ENCODE measurements at regions not wholly inside any gene's neighbourhood (a gene's known extent, or its start where the extent isn't known, plus 50 kb on each side); places are given as distances from the start of the nearest gene placed in this dataset.

DNA sequence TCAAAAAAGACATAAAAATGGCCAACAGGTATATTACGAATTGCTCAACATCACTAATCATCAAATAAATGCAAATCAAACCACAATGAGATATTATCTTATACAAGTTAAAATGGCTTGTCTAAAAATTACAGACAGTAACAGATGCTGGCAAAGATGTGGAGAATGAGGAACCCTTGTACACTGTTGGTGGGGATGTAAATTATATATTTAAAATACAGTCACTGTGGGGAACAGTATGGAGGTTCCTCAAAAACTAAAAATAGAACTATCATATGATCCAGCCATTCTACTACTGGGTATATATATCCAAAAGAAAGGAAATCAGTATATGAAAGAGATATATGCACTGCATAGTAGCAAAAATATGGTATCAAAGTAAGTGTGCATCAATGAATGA, 1037.2 kb upstream of the B3GALT2 start:
- Histone ChIP-seq H2BK120ac (ENCODE audit: insufficient read depth, low read length, poor library complexity) (no peak overlapping the region), H3K14ac (ENCODE audit: low read length) (no peak overlapping the region), H2BK5ac (ENCODE audit: low read depth, low read length, poor library complexity) (no peak overlapping the region), H3K27ac (ENCODE audit: low read depth, low read length) (no peak overlapping the region), H3K18ac (ENCODE audit: low read length) (no peak overlapping the region), H3K4me3 (ENCODE audit: low read depth, low read length) (no peak overlapping the region), H3K4me1 (ENCODE audit: control insufficient read depth in 1 of 2, insufficient read depth in 2 of 2, low read length in 2 of 2) (no peaks in the 10 kb centered on the region), H2BK12ac (ENCODE audit: low read length) (no peak overlapping the region), H3K23ac (ENCODE audit: low read length) (no peak overlapping the region), H3K36me3 (ENCODE audit: control insufficient read depth in 1 of 2, insufficient read depth in 2 of 2, low read length in 2 of 2) (no peaks in the 10 kb centered on the region), H2AFZ (ENCODE audit: insufficient read depth, low read length, poor library complexity) (no peak overlapping the region), H3K9me3 (ENCODE audit: insufficient read depth, low read depth, low read length) (no peaks in the 10 kb centered on the region), H4K8ac (ENCODE audit: low read depth, low read length) (no peak overlapping the region), H3K9ac (ENCODE audit: low read length) (no peak overlapping the region), H3K27me3 (ENCODE audit: insufficient read depth, low read length) (no peaks in the 10 kb centered on the region), H3K79me1 (ENCODE audit: low read length) (no peaks in the 10 kb centered on the region), H3K79me2 (ENCODE audit: control insufficient read depth, insufficient read depth, low read length, poor library complexity) (no peaks in the 10 kb centered on the region), H2AK5ac (ENCODE audit: low read length) (no peak overlapping the region), H3K4ac (ENCODE audit: low read depth, low read length) (no peak overlapping the region), H4K91ac (ENCODE audit: low read depth, low read length) (no peak overlapping the region), H4K12ac (ENCODE audit: low read depth, low read length) (no peak overlapping the region), H3K4me2 (ENCODE audit: low read length) (no peak overlapping the region)
- whole genome bisulfite sequencing (ENCODE audit: extremely low coverage, insufficient coverage, insufficient read length), result no CpG with 5 or more reads among the region's 1 CpG
- DNase-seq, result no peak

DNA sequence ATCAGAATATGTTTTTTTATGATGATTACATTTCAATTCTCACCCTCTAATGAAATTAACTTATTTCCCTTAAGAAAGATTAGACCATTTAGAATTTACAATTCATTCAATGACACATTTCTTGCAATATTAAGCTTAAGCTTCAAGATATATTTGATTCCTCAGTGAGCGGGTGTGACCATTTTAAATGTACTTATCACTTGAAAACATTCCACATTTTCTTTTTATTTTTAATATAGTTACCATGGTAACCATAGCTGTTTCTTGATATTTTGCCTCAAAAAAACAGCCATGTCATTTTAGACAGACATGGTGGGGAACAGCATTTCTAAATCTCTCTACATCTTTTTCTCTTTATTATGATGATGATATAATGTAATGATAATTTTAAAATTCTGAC, 1029.0 kb upstream of the B3GALT2 start:
- Histone ChIP-seq H2BK120ac (ENCODE audit: insufficient read depth, low read length, poor library complexity) (no peak overlapping the region), H3K4me2 (ENCODE audit: low read length) (no peak overlapping the region), H2AK5ac (ENCODE audit: low read length) (no peak overlapping the region), H3K79me1 (ENCODE audit: low read length) (no peaks in the 10 kb centered on the region), H3K9ac (ENCODE audit: low read length) (no peak overlapping the region), H3K27ac (ENCODE audit: low read depth, low read length) (no peak overlapping the region), H3K4me1 (ENCODE audit: control insufficient read depth in 1 of 2, insufficient read depth in 2 of 2, low read length in 2 of 2) (peaks cover 0 to 3% of the 10 kb centered on the region in 2 experiments), H3K14ac (ENCODE audit: low read length) (no peak overlapping the region), H2BK12ac (ENCODE audit: low read length) (no peak overlapping the region), H4K12ac (ENCODE audit: low read depth, low read length) (no peak overlapping the region), H3K4ac (ENCODE audit: low read depth, low read length) (no peak overlapping the region), H2BK5ac (ENCODE audit: low read depth, low read length, poor library complexity) (no peak overlapping the region), H3K4me3 (ENCODE audit: low read depth, low read length) (no peak overlapping the region), H2AFZ (ENCODE audit: insufficient read depth, low read length, poor library complexity) (no peak overlapping the region), H3K23ac (ENCODE audit: low read length) (no peak overlapping the region), H4K8ac (ENCODE audit: low read depth, low read length) (no peak overlapping the region), H3K79me2 (ENCODE audit: control insufficient read depth, insufficient read depth, low read length, poor library complexity) (no peaks in the 10 kb centered on the region), H3K36me3 (ENCODE audit: control insufficient read depth in 1 of 2, insufficient read depth in 2 of 2, low read length in 2 of 2) (no peaks in the 10 kb centered on the region), H3K27me3 (ENCODE audit: insufficient read depth, low read length) (no peaks in the 10 kb centered on the region), H3K18ac (ENCODE audit: low read length) (no peak overlapping the region), H3K9me3 (ENCODE audit: insufficient read depth, low read depth, low read length) (no peaks in the 10 kb centered on the region), H4K91ac (ENCODE audit: low read depth, low read length) (no peak overlapping the region)
- no CpG with 5 or more reads among the region's 1 CpG for WGBS (ENCODE audit: extremely low coverage, insufficient coverage, insufficient read length)
- no peak for DNase-seq

DNA sequence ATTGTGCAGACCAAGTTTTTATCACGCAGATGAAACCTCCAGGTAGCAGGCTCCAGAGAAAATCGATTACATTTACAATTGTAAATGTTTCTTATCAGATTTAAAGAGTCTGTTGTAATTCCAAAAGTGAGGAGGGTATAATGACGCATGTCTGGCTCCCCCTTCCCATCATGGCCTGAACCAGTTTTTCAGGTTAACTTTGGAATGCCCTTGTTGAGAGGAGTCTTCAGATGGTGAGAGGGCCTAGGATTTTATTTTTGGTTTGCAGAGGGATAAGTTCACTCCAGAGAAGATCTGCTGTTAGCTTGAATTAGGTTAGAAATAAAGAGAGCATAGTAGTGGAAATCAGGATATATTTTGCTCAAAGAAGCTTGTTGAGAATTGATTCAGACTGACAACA, 1028.3 kb upstream of the B3GALT2 start:
- Histone ChIP-seq H3K14ac (ENCODE audit: low read length) (no peak overlapping the region), H3K9ac (ENCODE audit: low read length) (no peak overlapping the region), H3K4me1 (ENCODE audit: control insufficient read depth in 1 of 2, insufficient read depth in 2 of 2, low read length in 2 of 2) (peaks cover 0 to 3% of the 10 kb centered on the region in 2 experiments), H2BK12ac (ENCODE audit: low read length) (no peak overlapping the region), H3K4ac (ENCODE audit: low read depth, low read length) (no peak overlapping the region), H3K27me3 (ENCODE audit: insufficient read depth, low read length) (no peaks in the 10 kb centered on the region), H4K8ac (ENCODE audit: low read depth, low read length) (no peak overlapping the region), H3K23ac (ENCODE audit: low read length) (no peak overlapping the region), H2AFZ (ENCODE audit: insufficient read depth, low read length, poor library complexity) (no peak overlapping the region), H3K79me1 (ENCODE audit: low read length) (no peaks in the 10 kb centered on the region), H3K27ac (ENCODE audit: low read depth, low read length) (no peak overlapping the region), H2AK5ac (ENCODE audit: low read length) (no peak overlapping the region), H3K79me2 (ENCODE audit: control insufficient read depth, insufficient read depth, low read length, poor library complexity) (no peaks in the 10 kb centered on the region), H3K4me2 (ENCODE audit: low read length) (peak overlapping the region; percentile 36), H3K18ac (ENCODE audit: low read length) (no peak overlapping the region), H3K4me3 (ENCODE audit: low read depth, low read length) (no peak overlapping the region), H4K12ac (ENCODE audit: low read depth, low read length) (no peak overlapping the region), H4K91ac (ENCODE audit: low read depth, low read length) (no peak overlapping the region), H3K9me3 (ENCODE audit: insufficient read depth, low read depth, low read length) (no peaks in the 10 kb centered on the region), H2BK120ac (ENCODE audit: insufficient read depth, low read length, poor library complexity) (no peak overlapping the region), H3K36me3 (ENCODE audit: control insufficient read depth in 1 of 2, insufficient read depth in 2 of 2, low read length in 2 of 2) (no peaks in the 10 kb centered on the region), H2BK5ac (ENCODE audit: low read depth, low read length, poor library complexity) (no peak overlapping the region)
- peak; percentile 28 to 55 for DNase-seq
- WGBS (ENCODE audit: extremely low coverage, insufficient coverage, insufficient read length), result no CpG with 5 or more reads among the region's 3 CpGs

- Histone ChIP-seq H2AFZ (ENCODE audit: insufficient read depth, low read length, poor library complexity) (no peak overlapping the region), H3K9me3 (ENCODE audit: insufficient read depth, low read depth, low read length) (no peaks in the 10 kb centered on the region), H3K27ac (ENCODE audit: low read depth, low read length) (no peak overlapping the region), H3K79me1 (ENCODE audit: low read length) (no peaks in the 10 kb centered on the region), H3K4ac (ENCODE audit: low read depth, low read length) (no peak overlapping the region), H3K23ac (ENCODE audit: low read length) (no peak overlapping the region), H3K4me2 (ENCODE audit: low read length) (no peak overlapping the region), H3K9ac (ENCODE audit: low read length) (no peak overlapping the region), H2BK12ac (ENCODE audit: low read length) (no peak overlapping the region), H3K18ac (ENCODE audit: low read length) (no peak overlapping the region), H3K4me3 (ENCODE audit: low read depth, low read length) (no peak overlapping the region), H4K8ac (ENCODE audit: low read depth, low read length) (no peak overlapping the region), H4K91ac (ENCODE audit: low read depth, low read length) (no peak overlapping the region), H2BK120ac (ENCODE audit: insufficient read depth, low read length, poor library complexity) (no peak overlapping the region), H3K79me2 (ENCODE audit: control insufficient read depth, insufficient read depth, low read length, poor library complexity) (no peaks in the 10 kb centered on the region), H3K27me3 (ENCODE audit: insufficient read depth, low read length) (no peaks in the 10 kb centered on the region), H3K36me3 (ENCODE audit: control insufficient read depth in 1 of 2, insufficient read depth in 2 of 2, low read length in 2 of 2) (no peaks in the 10 kb centered on the region), H2AK5ac (ENCODE audit: low read length) (no peak overlapping the region), H4K12ac (ENCODE audit: low read depth, low read length) (no peak overlapping the region), H2BK5ac (ENCODE audit: low read depth, low read length, poor library complexity) (no peak overlapping the region), H3K14ac (ENCODE audit: low read length) (no peak overlapping the region), H3K4me1 (ENCODE audit: control insufficient read depth in 1 of 2, insufficient read depth in 2 of 2, low read length in 2 of 2) (peaks cover 0 to 3% of the 10 kb centered on the region in 2 experiments)
- no peak for DNase-seq
Measured at GRCh38 chr1:194209920-194210319, 1023.5 kb upstream of the B3GALT2 start.
